ENCODE measurements at regions not wholly inside any gene's neighbourhood (a gene's known extent, or its start where the extent isn't known, plus 50 kb on each side); places are given as distances from the start of the nearest gene placed in this dataset.
A peak's percentile ranks its signal among the peaks of the same experiment; 100 is the strongest.

DNA sequence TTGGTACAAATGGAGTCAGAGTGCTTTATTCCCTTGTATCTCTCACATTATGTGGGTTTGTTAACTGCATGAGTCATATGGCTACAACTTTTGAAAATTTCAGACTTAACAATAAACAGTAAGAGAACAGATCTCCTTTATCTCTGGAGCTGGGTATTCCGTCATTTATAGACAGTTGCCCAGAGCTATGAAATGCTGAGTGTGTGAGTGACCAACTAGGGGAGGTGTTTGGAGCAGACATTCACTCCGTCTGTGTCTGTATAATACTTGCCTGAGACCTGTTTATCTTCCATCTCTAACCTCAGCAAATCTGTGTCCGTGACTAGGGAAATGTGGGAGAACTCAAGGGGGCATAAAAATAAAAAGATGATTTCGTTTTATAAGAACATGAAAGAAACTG lies 279.9 kb upstream of the FAR2 start:
- H3K27me3 ChIP-seq (ENCODE audit: insufficient read depth, low read length): no peaks in the 10 kb centered on the region
- H3K4me1 ChIP-seq (ENCODE audit: insufficient read depth, low read length, severe bottlenecking): no peaks in the 10 kb centered on the region
- no peak overlapping the region for H3K9ac ChIP-seq (ENCODE audit: low read length)
- no peaks in the 10 kb centered on the region for H3K9me2 ChIP-seq (ENCODE audit: low read depth, low read length)
- H4K20me1 ChIP-seq (ENCODE audit: insufficient read depth, low read length): no peaks in the 10 kb centered on the region
- no peak overlapping the region for H3K4me3 ChIP-seq (ENCODE audit: low read depth, low read length, poor library complexity, severe bottlenecking)
- H3K36me3 ChIP-seq (ENCODE audit: insufficient read depth, low read length): no peaks in the 10 kb centered on the region
- H3K27ac ChIP-seq (ENCODE audit: low read depth, low read length, poor library complexity, severe bottlenecking): no peak overlapping the region
- H3K79me2 ChIP-seq (ENCODE audit: insufficient read depth, low read length): no peaks in the 10 kb centered on the region
- H3K9me3 ChIP-seq (ENCODE audit: low read length): no peaks in the 10 kb centered on the region
- no peaks in the 10 kb centered on the region for H3F3A ChIP-seq (ENCODE audit: insufficient read depth, low read length)
- H2AFZ ChIP-seq (ENCODE audit: low read length): no peak overlapping the region
- H3K4me2 ChIP-seq (ENCODE audit: low read length): no peak overlapping the region
- TF ChIP-seq EZH2 (IDR thresholded peaks at IDR 0.05; ENCODE audit: borderline replicate concordance, low read length): no peak
- TF ChIP-seq, protein P1, sequence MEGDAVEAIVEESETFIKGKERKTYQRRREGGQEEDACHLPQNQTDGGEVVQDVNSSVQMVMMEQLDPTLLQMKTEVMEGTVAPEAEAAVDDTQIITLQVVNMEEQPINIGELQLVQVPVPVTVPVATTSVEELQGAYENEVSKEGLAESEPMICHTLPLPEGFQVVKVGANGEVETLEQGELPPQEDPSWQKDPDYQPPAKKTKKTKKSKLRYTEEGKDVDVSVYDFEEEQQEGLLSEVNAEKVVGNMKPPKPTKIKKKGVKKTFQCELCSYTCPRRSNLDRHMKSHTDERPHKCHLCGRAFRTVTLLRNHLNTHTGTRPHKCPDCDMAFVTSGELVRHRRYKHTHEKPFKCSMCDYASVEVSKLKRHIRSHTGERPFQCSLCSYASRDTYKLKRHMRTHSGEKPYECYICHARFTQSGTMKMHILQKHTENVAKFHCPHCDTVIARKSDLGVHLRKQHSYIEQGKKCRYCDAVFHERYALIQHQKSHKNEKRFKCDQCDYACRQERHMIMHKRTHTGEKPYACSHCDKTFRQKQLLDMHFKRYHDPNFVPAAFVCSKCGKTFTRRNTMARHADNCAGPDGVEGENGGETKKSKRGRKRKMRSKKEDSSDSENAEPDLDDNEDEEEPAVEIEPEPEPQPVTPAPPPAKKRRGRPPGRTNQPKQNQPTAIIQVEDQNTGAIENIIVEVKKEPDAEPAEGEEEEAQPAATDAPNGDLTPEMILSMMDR (IDR thresholded peaks at IDR 0.05; ENCODE audit: low read length): no peak

DNA sequence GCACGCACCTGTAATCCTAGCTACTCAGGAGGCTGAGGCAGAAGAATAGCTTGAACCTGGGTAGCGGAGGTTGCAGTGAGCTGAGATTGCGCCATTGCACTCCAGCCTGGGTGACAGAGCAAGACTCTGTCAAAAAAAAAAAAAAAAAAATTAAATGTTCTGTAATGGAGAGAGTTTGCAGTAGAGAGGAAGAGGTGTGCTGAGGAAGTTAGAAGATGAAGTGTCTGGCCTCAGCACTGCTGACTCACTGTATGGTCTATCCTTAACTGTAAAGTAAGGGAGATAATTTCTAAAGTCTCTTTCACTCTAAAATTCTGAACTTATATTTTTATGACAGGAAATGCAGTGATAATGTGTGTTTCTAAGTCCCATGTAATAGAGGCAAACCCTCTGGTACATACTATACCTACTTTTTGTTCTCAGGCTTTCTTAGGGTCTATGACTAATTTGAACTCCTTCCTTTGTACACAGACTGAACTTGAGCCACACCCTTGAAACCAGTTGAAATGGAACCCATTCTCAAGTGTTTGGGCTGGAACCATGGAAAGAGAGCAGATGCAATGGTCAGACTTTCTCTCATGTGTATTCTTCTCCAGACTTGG lies 278.1 kb upstream of the FAR2 start:
- no peaks in the 10 kb centered on the region for H3K9me2 ChIP-seq (ENCODE audit: low read depth, low read length)
- no peaks in the 10 kb centered on the region for H3K27me3 ChIP-seq (ENCODE audit: insufficient read depth, low read length)
- no peaks in the 10 kb centered on the region for H3K9me3 ChIP-seq (ENCODE audit: low read length)
- H3K79me2 ChIP-seq (ENCODE audit: insufficient read depth, low read length): no peaks in the 10 kb centered on the region
- no peak overlapping the region for H3K4me3 ChIP-seq (ENCODE audit: low read depth, low read length, poor library complexity, severe bottlenecking)
- no peak overlapping the region for H3K27ac ChIP-seq (ENCODE audit: low read depth, low read length, poor library complexity, severe bottlenecking)
- TF ChIP-seq, protein P1 (IDR thresholded peaks at IDR 0.05; ENCODE audit: low read length): no peak
- H2AFZ ChIP-seq (ENCODE audit: low read length): no peak overlapping the region
- H3K4me1 ChIP-seq (ENCODE audit: insufficient read depth, low read length, severe bottlenecking): no peaks in the 10 kb centered on the region
- no peaks in the 10 kb centered on the region for H3K36me3 ChIP-seq (ENCODE audit: insufficient read depth, low read length)
- H3K4me2 ChIP-seq (ENCODE audit: low read length): no peak overlapping the region
- H3F3A ChIP-seq (ENCODE audit: insufficient read depth, low read length): no peaks in the 10 kb centered on the region
- no peak overlapping the region for H3K9ac ChIP-seq (ENCODE audit: low read length)
- no peaks in the 10 kb centered on the region for H4K20me1 ChIP-seq (ENCODE audit: insufficient read depth, low read length)

DNA sequence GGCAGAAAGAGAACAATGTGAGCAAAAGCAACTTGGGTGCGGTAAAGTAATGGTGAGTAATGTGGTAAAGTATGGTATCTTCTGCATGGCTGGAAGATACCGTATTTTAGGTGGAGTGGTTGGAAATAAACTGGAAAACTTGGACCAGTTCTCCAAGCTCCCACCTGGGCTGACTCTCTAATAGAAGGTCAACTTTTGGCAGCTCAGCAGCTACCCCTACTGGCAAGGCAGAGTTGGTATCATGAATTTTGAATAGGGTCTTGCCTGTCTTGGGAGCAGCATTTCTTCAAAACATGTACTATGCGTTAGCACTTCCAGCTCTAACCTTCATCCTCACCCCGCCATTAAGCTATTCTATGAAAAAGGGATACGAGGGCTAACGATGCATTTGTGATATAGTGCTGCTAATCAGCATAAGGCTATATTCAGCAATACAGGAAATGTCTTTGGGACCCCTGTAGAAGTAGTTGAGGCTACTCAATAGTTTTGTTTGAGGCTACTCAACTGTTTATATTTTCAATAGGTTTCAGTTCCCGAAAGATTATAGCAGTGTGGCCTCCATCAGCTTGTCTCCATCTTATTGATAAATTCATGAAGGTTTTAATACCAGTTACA lies 276.3 kb upstream of the FAR2 start:
- Histone ChIP-seq H4K20me1 (ENCODE audit: insufficient read depth, low read length) (no peaks in the 10 kb centered on the region), H3K36me3 (ENCODE audit: insufficient read depth, low read length) (no peaks in the 10 kb centered on the region), H3K9me2 (ENCODE audit: low read depth, low read length) (no peaks in the 10 kb centered on the region), H3F3A (ENCODE audit: insufficient read depth, low read length) (no peaks in the 10 kb centered on the region), H3K27me3 (ENCODE audit: insufficient read depth, low read length) (no peaks in the 10 kb centered on the region), H3K9ac (ENCODE audit: low read length) (no peak overlapping the region), H2AFZ (ENCODE audit: low read length) (no peak overlapping the region), H3K4me1 (ENCODE audit: insufficient read depth, low read length, severe bottlenecking) (no peaks in the 10 kb centered on the region), H3K4me3 (ENCODE audit: low read depth, low read length, poor library complexity, severe bottlenecking) (no peak overlapping the region), H3K9me3 (ENCODE audit: low read length) (no peaks in the 10 kb centered on the region), H3K79me2 (ENCODE audit: insufficient read depth, low read length) (no peaks in the 10 kb centered on the region), H3K4me2 (ENCODE audit: low read length) (no peak overlapping the region), H3K27ac (ENCODE audit: low read depth, low read length, poor library complexity, severe bottlenecking) (no peak overlapping the region)
- TF ChIP-seq, protein P1 (IDR thresholded peaks at IDR 0.05; ENCODE audit: low read length): peak; percentile 69
- no peak for TF ChIP-seq EZH2 (IDR thresholded peaks at IDR 0.05; ENCODE audit: borderline replicate concordance, low read length)
